Keratinocyte (primary cell): ENCODE measurements at regions not wholly inside any gene's neighbourhood (a gene's known extent, or its start where the extent isn't known, plus 50 kb on each side); places are given as distances from the start of the nearest gene placed in this dataset.

Experiments used
- DNase-seq: peaks from one replicate; pipeline ENCODE4 v3.0.0-alpha.2; 2011; ENCODE audit warnings: low read depth, missing footprints, low spot score
- FAIRE-seq: peaks from 2 replicates; lab custom pipeline; 2011; peaks lifted over from hg19 to GRCh38; lab: Jason Lieb, UNC
- H2AFZ ChIP-seq: 2 replicates; pipeline ENCODE4 v1.6.0; 2012; ENCODE audit warnings: low read length, control low read depth, inconsistent platforms; ENCODE audit not compliant: control insufficient read depth
- H3K27ac ChIP-seq: 2 replicates; pipeline ENCODE4 v1.5.1; 2011; ENCODE audit warnings: low read length; ENCODE audit not compliant: control insufficient read depth, insufficient read depth
- H3K27me3 ChIP-seq: 3 replicates; pipeline ENCODE4 v1.6.0; 2011; ENCODE audit warnings: low read length; ENCODE audit not compliant: control insufficient read depth, insufficient read depth; ENCODE audit errors: extremely low read depth
- H3K36me3 ChIP-seq, 2 experiments: 2 replicates in 1 of 2; 3 replicates in 1 of 2; pipeline ENCODE4 v1.5.1; 2011; ENCODE audit warnings: low read length in 2 of 2, mild to moderate bottlenecking in 1 of 2; ENCODE audit not compliant: control insufficient read depth in 2 of 2, insufficient read depth in 2 of 2; ENCODE audit errors: extremely low read depth in 1 of 2
- H3K4me1 ChIP-seq: 3 replicates; pipeline ENCODE4 v1.5.1; 2011; ENCODE audit warnings: low read length; ENCODE audit not compliant: control insufficient read depth, insufficient read depth; ENCODE audit errors: extremely low read depth
- H3K4me2 ChIP-seq: 3 replicates; pipeline ENCODE4 v1.6.0; 2011; ENCODE audit warnings: low read depth, low read length; ENCODE audit not compliant: control insufficient read depth, insufficient read depth; ENCODE audit errors: extremely low read depth
- H3K4me3 ChIP-seq, 3 experiments: fragments of 200-600 bp in 1 of 3; sonication (generic) in 1 of 3; 2 replicates in 2 of 3; 3 replicates in 1 of 3; pipeline ENCODE4 v1.5.1; 2011 to 2016; ENCODE audit warnings: low read length in 3 of 3, mild to moderate bottlenecking in 3 of 3, control low read depth in 2 of 3, inconsistent platforms in 1 of 3, low read depth in 1 of 3, mixed read lengths in 1 of 3, mixed run types in 1 of 3, moderate library complexity in 1 of 3; ENCODE audit not compliant: control insufficient read depth in 2 of 3, insufficient read depth in 2 of 3; ENCODE audit errors: extremely low read depth in 1 of 3
- H3K79me2 ChIP-seq: 2 replicates; pipeline ENCODE4 v1.6.0; 2012; ENCODE audit warnings: low read length; ENCODE audit not compliant: control insufficient read depth, insufficient read depth
- H3K9ac ChIP-seq: 3 replicates; pipeline ENCODE4 v1.6.0; 2011; ENCODE audit warnings: low read length; ENCODE audit not compliant: control insufficient read depth, insufficient read depth; ENCODE audit errors: extremely low read depth
- H3K9me1 ChIP-seq: 3 replicates; pipeline ENCODE4 v1.6.0; 2011; ENCODE audit warnings: low read length; ENCODE audit not compliant: control insufficient read depth, insufficient read depth; ENCODE audit errors: extremely low read depth
- H3K9me3 ChIP-seq: 2 replicates; pipeline ENCODE4 v1.5.1; 2012; ENCODE audit warnings: low read depth, low read length; ENCODE audit not compliant: control insufficient read depth
- H4K20me1 ChIP-seq: 3 replicates; pipeline ENCODE4 v1.6.0; 2011; ENCODE audit warnings: low read length; ENCODE audit not compliant: control insufficient read depth, insufficient read depth; ENCODE audit errors: extremely low read depth
- EZH2 ChIP-seq: IDR thresholded peaks from one replicate; pipeline ENCODE4 v1.6.1; 2012; ENCODE audit warnings: inconsistent platforms, mild to moderate bottlenecking, low read length, moderate library complexity
- dilution Hi-C: fragments of 300-500 bp; cut with MboI; formaldehyde crosslinking; loops from one replicate; pipeline ENCODE4 v1.7.0; 2020; ENCODE audit warnings: low sequenced_read_pairs; ENCODE audit not compliant: extremely low pct_ligation_motif_present
- TF ChIP-seq, protein P1 (sequence below), 3 experiments: IDR thresholded peaks in 1 of 3; conservative IDR thresholded peaks in 1 of 3; optimal IDR thresholded peaks in 1 of 3; 2 replicates in 2 of 3; 3 replicates in 1 of 3; pipeline versions ENCODE3 to v1.5.1; 2011; ENCODE audit warnings: low read length in 3 of 3, mild to moderate bottlenecking in 3 of 3, moderate library complexity in 2 of 3, control low read depth in 1 of 3, inconsistent platforms in 1 of 3; ENCODE audit not compliant: insufficient read depth in 2 of 3; ENCODE audit errors: extremely low read depth in 1 of 3

DNA sequence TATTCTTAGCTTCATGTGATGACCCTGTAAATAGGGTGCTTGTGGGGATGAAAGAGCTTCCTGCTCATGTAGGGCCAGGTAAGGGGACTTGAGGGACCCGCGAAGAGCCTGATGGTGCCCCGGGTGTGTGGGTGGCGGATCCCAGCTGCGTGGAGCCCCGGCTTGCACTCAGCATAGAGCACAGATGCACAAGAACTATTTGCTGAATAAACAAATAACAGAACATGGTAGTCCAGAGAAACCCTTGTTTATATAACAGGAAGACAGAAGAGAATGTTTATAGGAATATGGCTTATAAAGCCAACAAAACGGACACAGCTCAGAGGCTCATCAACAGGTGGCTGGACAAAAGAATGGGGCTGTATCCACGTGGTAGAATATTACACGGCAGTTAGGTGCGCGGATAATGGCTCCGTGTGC is 106.9 kb upstream of the COL5A1 start:
- no peaks in the 10 kb centered on the region for H3K9me1 ChIP-seq
- DNase-seq (no peak), FAIRE-seq (no peak)
- no peak for TF ChIP-seq EZH2
- TF ChIP-seq, protein P1, sequence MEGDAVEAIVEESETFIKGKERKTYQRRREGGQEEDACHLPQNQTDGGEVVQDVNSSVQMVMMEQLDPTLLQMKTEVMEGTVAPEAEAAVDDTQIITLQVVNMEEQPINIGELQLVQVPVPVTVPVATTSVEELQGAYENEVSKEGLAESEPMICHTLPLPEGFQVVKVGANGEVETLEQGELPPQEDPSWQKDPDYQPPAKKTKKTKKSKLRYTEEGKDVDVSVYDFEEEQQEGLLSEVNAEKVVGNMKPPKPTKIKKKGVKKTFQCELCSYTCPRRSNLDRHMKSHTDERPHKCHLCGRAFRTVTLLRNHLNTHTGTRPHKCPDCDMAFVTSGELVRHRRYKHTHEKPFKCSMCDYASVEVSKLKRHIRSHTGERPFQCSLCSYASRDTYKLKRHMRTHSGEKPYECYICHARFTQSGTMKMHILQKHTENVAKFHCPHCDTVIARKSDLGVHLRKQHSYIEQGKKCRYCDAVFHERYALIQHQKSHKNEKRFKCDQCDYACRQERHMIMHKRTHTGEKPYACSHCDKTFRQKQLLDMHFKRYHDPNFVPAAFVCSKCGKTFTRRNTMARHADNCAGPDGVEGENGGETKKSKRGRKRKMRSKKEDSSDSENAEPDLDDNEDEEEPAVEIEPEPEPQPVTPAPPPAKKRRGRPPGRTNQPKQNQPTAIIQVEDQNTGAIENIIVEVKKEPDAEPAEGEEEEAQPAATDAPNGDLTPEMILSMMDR (optimal IDR thresholded peaks at IDR 0.05 in 1 of 3, IDR thresholded peaks at IDR 0.05 in 1 of 3, conservative IDR thresholded peaks at IDR 0.05 in 1 of 3; ENCODE audit: extremely low read depth in 1 of 3, insufficient read depth in 2 of 3, low read length in 3 of 3): no peak
- dilution Hi-C loops: no loop called here
- H3K27ac ChIP-seq: no peak overlapping the region
- no peaks in the 10 kb centered on the region for H3K79me2 ChIP-seq
- peaks cover 15% of the 10 kb centered on the region for H3K27me3 ChIP-seq
- H2AFZ ChIP-seq: no peak overlapping the region
- H3K9me3 ChIP-seq: peaks cover 4% of the 10 kb centered on the region
- no peaks in the 10 kb centered on the region for H4K20me1 ChIP-seq
- H3K4me3 ChIP-seq: no peak overlapping the region
- H3K36me3 ChIP-seq: no peaks in the 10 kb centered on the region
- H3K9ac ChIP-seq: no peak overlapping the region
- no peaks in the 10 kb centered on the region for H3K4me1 ChIP-seq
- no peak overlapping the region for H3K4me2 ChIP-seq

DNA sequence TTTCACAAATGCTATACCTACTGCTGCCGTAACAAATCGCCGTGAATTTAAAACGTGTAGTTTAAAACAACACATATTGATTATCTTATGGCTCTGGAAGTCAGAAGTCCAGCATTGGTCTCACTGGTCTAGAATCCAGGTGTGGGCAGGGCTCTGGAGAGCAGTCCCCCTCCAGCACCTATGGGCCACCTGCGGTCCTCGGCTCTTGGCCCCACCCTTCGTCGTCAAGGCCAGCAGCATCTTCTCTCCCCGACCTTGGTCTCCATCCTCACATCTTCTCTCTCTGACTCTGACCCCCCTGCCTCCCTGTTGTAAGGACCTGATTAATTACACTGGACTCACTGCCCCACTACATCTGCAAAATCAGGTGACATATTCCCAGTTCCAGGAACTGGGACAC is 106.4 kb upstream of the COL5A1 start:
- Histone ChIP-seq H3K4me2 (no peak overlapping the region), H3K27me3 (peaks cover 15% of the 10 kb centered on the region), H3K9ac (no peak overlapping the region), H3K9me3 (peaks cover 4% of the 10 kb centered on the region), H3K4me3 (no peak overlapping the region), H3K36me3 (no peaks in the 10 kb centered on the region), H3K9me1 (no peaks in the 10 kb centered on the region), H4K20me1 (no peaks in the 10 kb centered on the region), H3K79me2 (no peaks in the 10 kb centered on the region), H3K27ac (no peak overlapping the region), H3K4me1 (no peaks in the 10 kb centered on the region), H2AFZ (no peak overlapping the region)
- TF ChIP-seq EZH2: no peak
- TF ChIP-seq, protein P1 (optimal IDR thresholded peaks at IDR 0.05 in 1 of 3, IDR thresholded peaks at IDR 0.05 in 1 of 3, conservative IDR thresholded peaks at IDR 0.05 in 1 of 3; ENCODE audit: extremely low read depth in 1 of 3, insufficient read depth in 2 of 3, low read length in 3 of 3): no peak
- DNase-seq (no peak), FAIRE-seq (no peak)
- dilution Hi-C loops: no loop called here
